Astrocyte of the cerebellum (primary cell): ENCODE measurements at regions not wholly inside any gene's neighbourhood (a gene's known extent, or its start where the extent isn't known, plus 50 kb on each side); places are given as distances from the start of the nearest gene placed in this dataset.

ENCODE experiments used
- DNase-seq: peaks from one replicate; pipeline ENCODE4 v3.0.0-alpha.2; 2011; ENCODE audit warnings: low read depth
- H3K4me3 ChIP-seq: 2 replicates; pipeline ENCODE4 v1.5.1; 2011; ENCODE audit warnings: mild to moderate bottlenecking, low read depth, low read length, moderate library complexity
- in situ Hi-C: cut with HindIII; loops from 2 replicates; pipeline ENCODE4 v1.10.0; 2017; ENCODE audit warnings: low sequenced_read_pairs
- TF ChIP-seq, protein P1 (sequence below): IDR thresholded peaks from 2 replicates; pipeline ENCODE4 v1.5.1; 2012; ENCODE audit warnings: low read length, low read depth, moderate library complexity, mild to moderate bottlenecking; ENCODE audit errors: missing control alignments

DNA sequence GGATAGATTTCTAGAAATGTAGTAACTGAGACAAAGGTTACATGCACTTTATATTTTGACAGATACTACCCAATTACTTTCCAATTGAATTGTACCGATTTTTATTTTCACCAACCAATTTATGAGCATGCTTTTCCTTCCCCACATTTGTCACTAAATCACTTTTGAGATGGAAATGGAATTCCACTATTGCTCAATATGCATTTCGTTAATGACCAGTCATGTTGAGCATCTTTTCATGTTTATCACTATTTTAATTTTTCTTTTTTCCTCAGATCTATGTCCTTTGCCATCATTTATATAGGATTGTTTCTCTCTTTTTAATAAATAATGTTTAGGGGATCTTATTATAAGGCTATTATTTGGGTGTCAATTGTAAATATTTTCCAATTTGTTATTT is 102.8 kb upstream of the SMIM36 start:
- TF ChIP-seq, protein P1, sequence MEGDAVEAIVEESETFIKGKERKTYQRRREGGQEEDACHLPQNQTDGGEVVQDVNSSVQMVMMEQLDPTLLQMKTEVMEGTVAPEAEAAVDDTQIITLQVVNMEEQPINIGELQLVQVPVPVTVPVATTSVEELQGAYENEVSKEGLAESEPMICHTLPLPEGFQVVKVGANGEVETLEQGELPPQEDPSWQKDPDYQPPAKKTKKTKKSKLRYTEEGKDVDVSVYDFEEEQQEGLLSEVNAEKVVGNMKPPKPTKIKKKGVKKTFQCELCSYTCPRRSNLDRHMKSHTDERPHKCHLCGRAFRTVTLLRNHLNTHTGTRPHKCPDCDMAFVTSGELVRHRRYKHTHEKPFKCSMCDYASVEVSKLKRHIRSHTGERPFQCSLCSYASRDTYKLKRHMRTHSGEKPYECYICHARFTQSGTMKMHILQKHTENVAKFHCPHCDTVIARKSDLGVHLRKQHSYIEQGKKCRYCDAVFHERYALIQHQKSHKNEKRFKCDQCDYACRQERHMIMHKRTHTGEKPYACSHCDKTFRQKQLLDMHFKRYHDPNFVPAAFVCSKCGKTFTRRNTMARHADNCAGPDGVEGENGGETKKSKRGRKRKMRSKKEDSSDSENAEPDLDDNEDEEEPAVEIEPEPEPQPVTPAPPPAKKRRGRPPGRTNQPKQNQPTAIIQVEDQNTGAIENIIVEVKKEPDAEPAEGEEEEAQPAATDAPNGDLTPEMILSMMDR: no peak
- H3K4me3 ChIP-seq: no peak overlapping the region
- no peak for DNase-seq
- in situ Hi-C loops: no loop called here

DNA sequence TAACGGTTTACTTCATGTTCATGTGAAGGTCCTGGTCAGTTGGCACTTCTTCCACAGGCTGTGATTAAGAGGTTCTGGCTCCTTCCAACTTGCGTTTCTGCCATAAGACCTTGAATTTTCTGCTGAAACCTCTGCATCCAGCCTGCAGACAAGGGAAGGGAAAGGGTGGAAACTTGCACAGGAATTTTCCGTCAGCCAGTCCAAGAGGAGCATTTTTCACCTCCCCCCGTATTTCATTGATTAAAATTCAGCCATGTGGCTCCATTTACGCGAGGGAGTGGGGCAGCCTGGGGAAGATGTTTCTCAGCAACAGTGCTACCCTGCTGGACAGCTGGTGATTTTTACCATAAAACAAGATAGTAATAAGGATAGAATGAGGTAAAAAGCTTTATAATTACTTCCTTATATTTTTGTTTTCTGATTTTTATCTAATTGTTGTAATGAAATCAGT is 101.5 kb upstream of the SMIM36 start:
- TF ChIP-seq, protein P1: no peak
- DNase-seq: no peak
- in situ Hi-C loops: no loop called here

DNA sequence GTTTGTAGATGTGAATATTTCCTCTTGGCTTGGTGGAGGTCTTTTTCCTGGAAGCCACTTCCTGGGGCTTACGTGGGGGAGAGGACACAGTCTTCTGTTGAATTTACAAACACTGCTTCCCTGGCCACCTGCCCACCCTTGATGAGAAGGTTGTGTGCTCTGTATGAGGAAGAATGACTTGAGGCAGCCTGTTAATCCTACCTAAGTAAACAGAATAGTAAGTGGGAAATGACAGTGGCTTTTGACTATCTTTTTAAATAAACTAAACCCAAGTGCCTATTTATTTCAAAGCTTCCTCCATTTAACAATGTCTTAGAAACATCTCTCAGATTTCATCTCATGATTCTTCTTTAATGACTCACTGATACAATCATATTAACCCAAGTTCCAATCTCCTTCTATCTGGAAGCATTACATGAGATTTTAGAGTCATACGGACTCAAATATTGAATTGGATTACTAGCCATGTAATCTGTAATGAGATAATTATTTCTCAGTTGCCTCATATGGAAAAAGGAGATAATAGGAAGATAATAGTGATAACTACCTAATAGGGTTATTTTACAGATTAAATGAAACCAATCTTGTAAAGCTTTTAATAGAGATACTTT is 96.6 kb upstream of the SMIM36 start:
- H3K4me3 ChIP-seq: no peak overlapping the region
- in situ Hi-C loops: loop anchor here (5.0 kb wide), 1 partner anchor 96 kb away; the partner anchor contains the start of gene SMIM36
- TF ChIP-seq, protein P1: no peak
- peak; percentile 3 for DNase-seq

More for the DNA sequence above, 101.5 kb upstream of the SMIM36 start:
- no peak overlapping the region for H3K4me3 ChIP-seq

DNA sequence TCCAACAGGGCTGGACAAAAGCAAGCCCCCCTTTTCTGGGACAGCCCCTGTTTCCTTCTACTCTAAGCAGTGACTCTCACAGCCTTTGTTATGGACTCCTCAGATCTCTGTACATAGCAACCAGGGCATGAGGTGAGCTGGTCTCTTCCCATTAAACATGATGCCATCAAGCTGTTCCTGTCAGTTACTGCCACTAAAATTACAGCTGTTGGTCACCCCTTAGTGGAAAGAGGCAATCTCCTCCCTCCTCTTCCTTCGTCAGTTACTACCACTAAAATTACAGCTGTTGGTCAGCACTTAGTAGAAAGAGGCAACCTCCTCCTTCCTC is 95.2 kb upstream of the SMIM36 start:
- TF ChIP-seq, protein P1: no peak
- no peak overlapping the region for H3K4me3 ChIP-seq
- no peak for DNase-seq
- in situ Hi-C loops: loop anchor here (5.0 kb wide), 1 partner anchor 94 kb away; the partner anchor contains the start of gene SMIM36

DNA sequence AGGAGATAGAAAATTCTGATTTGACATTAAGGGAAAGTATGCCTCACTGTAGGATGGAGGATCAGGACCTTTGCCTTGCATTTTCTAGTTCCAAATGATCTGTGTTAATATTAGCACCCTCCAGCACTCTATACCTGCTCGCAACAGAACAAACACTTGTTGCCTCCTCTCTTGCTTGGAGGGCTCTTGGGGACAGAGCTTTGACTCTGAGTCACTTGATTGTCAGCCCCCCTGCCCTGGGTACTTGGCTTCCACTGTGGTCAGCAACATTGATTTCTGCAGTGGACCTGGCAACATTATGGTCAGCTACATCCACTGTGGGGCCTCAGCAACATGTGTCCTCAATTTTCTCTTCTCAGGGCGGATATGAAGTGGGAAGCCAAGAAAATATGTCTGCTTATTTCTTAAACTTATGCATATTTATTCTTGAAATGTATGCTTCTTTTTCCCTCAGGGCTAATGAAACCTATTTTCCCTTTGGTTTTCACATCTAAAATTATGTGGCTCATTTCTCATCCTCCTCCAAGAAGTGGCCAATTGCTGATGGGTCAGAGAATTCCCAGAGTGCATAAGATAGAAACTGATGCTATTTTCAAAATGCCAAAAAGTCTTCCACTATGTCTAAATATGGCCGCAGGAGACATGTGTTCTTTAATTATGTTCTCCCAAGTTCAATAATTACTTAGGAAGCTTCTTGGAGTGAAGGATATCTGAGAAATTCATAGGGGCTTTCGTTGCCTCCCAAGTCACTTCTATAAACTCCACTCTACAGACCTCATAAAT is 94.6 kb upstream of the SMIM36 start:
- no peak for DNase-seq
- TF ChIP-seq, protein P1: no peak
- H3K4me3 ChIP-seq: no peak overlapping the region
- in situ Hi-C loops: loop anchor here (5.0 kb wide), 1 partner anchor 94 kb away; the partner anchor contains the start of gene SMIM36

DNA sequence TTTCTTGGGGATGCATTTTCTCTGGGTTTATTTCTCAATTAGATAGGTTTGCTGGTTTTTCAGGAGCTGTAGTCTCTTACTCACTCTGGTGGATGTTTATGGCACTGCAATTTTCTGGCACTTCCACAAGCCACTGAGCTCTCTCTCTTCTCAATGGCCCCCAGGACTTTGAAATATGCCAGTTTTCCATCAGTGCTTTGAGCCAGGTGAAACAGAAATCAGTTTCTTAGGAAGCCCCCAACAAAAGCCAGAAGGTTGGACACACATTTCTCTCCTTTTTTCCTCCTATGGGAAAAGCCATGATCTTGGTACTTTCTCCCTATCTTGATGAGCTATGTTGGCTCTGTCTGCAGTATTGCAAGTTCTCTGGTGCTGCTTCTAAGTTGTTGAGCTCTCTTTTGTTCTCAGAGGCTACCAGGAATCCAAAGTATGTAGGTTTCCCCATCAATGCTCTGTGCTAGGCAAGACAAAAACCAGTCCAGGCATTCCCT is 90.7 kb upstream of the SMIM36 start:
- H3K4me3 ChIP-seq: no peak overlapping the region
- DNase-seq: peak; percentile 41
- TF ChIP-seq, protein P1: peak; percentile 83
- in situ Hi-C loops: no loop called here
